K562 (cell line): ENCODE measurements at regions not wholly inside any gene's neighbourhood (a gene's known extent, or its start where the extent isn't known, plus 50 kb on each side); places are given as distances from the start of the nearest gene placed in this dataset.

Experiments used
- ATAC-seq: fragments of 200-7000 bp; cut with Tn5 transposase; 3 replicates; pipeline ENCODE4 v1.9.1; 2020; ENCODE audit warnings: moderate library complexity
- BruUV-seq: library from RNA; stranded (reverse); fragments of 400-500 nt; replicated peaks from 2 replicates; lab custom pipeline; 2021; lab: Mats Ljungman, UMichigan
- CTCF ChIA-PET: fragments of 300-600 bp; formaldehyde crosslinking; extraction: SDS; loops from one replicate; lab custom pipeline; 2021; ENCODE audit warnings: low intra/inter-chr PET ratio; lab: Yijun Ruan, JAX
- POLR2A ChIA-PET: fragments of 300-600, 350-650 bp; sonication (Branson Sonifier 250); formaldehyde crosslinking; extraction: SDS; loops from one replicate; lab custom pipeline; 2021; ENCODE audit warnings: antibody characterized with exemption, inconsistent platforms; lab: Yijun Ruan, JAX
- DNase-seq, 4 experiments: peaks; one replicate each; pipeline versions ENCODE4 v3.0.0 to v3.0.0-alpha.2; 2011 to 2018; ENCODE audit warnings: low spot score in 3 of 4, mixed read lengths in 3 of 4; ENCODE audit errors: extremely low read depth in 1 of 4
- FAIRE-seq: peaks from 2 replicates; lab custom pipeline; 2011; peaks lifted over from hg19 to GRCh38; lab: Jason Lieb, UNC
- H2AFZ ChIP-seq: 2 replicates; pipeline ENCODE4 v1.6.0; 2011; ENCODE audit warnings: low read depth, low read length, control low read depth, inconsistent platforms
- H3K27ac ChIP-seq: fragments of 200-600 bp; 3 replicates; pipeline ENCODE4 v1.8.0; 2011; ENCODE audit warnings: low read depth, mild to moderate bottlenecking, control low read depth, inconsistent platforms, low read length, moderate library complexity, mixed read lengths; ENCODE audit errors: extremely low read depth
- H3K27me3 ChIP-seq, 2 experiments: fragments of 300-600 bp in 1 of 2; 2 replicates in 1 of 2; 3 replicates in 1 of 2; pipeline versions ENCODE4 v1.6.0 to v1.8.0; 2011; ENCODE audit warnings: inconsistent platforms in 2 of 2, low read length in 2 of 2, mild to moderate bottlenecking in 1 of 2, mixed read lengths in 1 of 2, moderate library complexity in 1 of 2; ENCODE audit not compliant: control insufficient read depth in 2 of 2, insufficient read depth in 2 of 2
- H3K36me3 ChIP-seq: fragments of 300-600 bp; 3 replicates; pipeline ENCODE4 v1.8.0; 2011; ENCODE audit warnings: mild to moderate bottlenecking, low read length, inconsistent platforms; ENCODE audit not compliant: control insufficient read depth, insufficient read depth
- H3K4me1 ChIP-seq, 2 experiments: fragments of 200-600 bp in 1 of 2; replicated peaks in 1 of 2; 2 replicates in 1 of 2; 3 replicates in 1 of 2; pipeline versions ENCODE4 v1.5.1 to v1.8.0; 2011; ENCODE audit warnings: inconsistent platforms in 2 of 2, low read length in 2 of 2, mild to moderate bottlenecking in 1 of 2, mixed read lengths in 1 of 2, moderate library complexity in 1 of 2; ENCODE audit not compliant: control insufficient read depth in 2 of 2, insufficient read depth in 2 of 2
- H3K4me2 ChIP-seq: 2 replicates; pipeline ENCODE4 v1.6.1; 2011; ENCODE audit warnings: low read length, control low read depth, inconsistent platforms, mixed read lengths; ENCODE audit not compliant: insufficient read depth
- H3K4me3 ChIP-seq: fragments of 200-600 bp; sonication (generic), shearing (Covaris generic); 2 replicates; pipeline ENCODE4 v1.5.1; 2016; ENCODE audit warnings: control low read depth, inconsistent platforms
- H3K79me2 ChIP-seq: fragments of 200-600 bp; 3 replicates; pipeline ENCODE4 v1.8.0; 2011; ENCODE audit warnings: low read length, inconsistent platforms; ENCODE audit not compliant: control insufficient read depth, insufficient read depth
- H3K9ac ChIP-seq, 2 experiments: 2 replicates each; pipeline versions ENCODE4 v1.6.0 to v1.6.1; 2011; ENCODE audit warnings: low read depth in 2 of 2, low read length in 2 of 2, control low read depth in 1 of 2, inconsistent platforms in 1 of 2, mild to moderate bottlenecking in 1 of 2, mixed read lengths in 1 of 2; ENCODE audit not compliant: insufficient read depth in 1 of 2
- H3K9me1 ChIP-seq: one replicate; pipeline ENCODE4 v1.6.0; 2011; ENCODE audit warnings: inconsistent platforms, mild to moderate bottlenecking, low read length, moderate library complexity; ENCODE audit not compliant: control insufficient read depth, insufficient read depth
- H3K9me3 ChIP-seq: replicated peaks from 2 replicates; pipeline ENCODE4 v1.5.1; 2011; ENCODE audit warnings: low read depth, low read length, inconsistent platforms; ENCODE audit not compliant: control insufficient read depth, insufficient read depth
- H4K20me1 ChIP-seq: replicated peaks from 2 replicates; pipeline ENCODE4 v1.6.1; 2011; ENCODE audit warnings: low read length, inconsistent platforms, mixed read lengths; ENCODE audit not compliant: control insufficient read depth, insufficient read depth
- ETV5 ChIP-seq: sonication (generic); formaldehyde crosslinking; IDR thresholded peaks from 2 replicates; pipeline ENCODE4 v1.4.0; 2020; ENCODE audit warnings: low read depth, mild to moderate bottlenecking, missing genetic modification reagents
- PTRF ChIP-seq: fragments of 450-650 bp; IDR thresholded peaks from 2 replicates; pipeline ENCODE4 v1.6.1; 2016; ENCODE audit warnings: mild to moderate bottlenecking, missing genetic modification characterization, missing compliant biosample characterization
- SMARCC2 ChIP-seq: fragments of 450-650 bp; IDR thresholded peaks from 2 replicates; pipeline ENCODE4 v1.6.1; 2017; ENCODE audit warnings: antibody characterized with exemption, moderate library complexity, mild to moderate bottlenecking, low read depth
- THAP12 ChIP-seq: fragments of 250-450 bp; sonication (Bioruptor Pico); IDR thresholded peaks from 2 replicates; pipeline ENCODE4 v1.9.0; 2021; ENCODE audit warnings: mild to moderate bottlenecking, inconsistent platforms
- ZNF436 ChIP-seq: fragments of 250-450, 450-650 bp; sonication (Bioruptor Pico); formaldehyde crosslinking; IDR thresholded peaks from 2 replicates; pipeline ENCODE4 v1.7.0; 2020; ENCODE audit warnings: mild to moderate bottlenecking
- WGBS: fragments of 100-300 bp; shearing (Covaris generic); methylation state at CpG from one replicate; pipeline ENCODE4 v1.1.6; 2016; ENCODE audit warnings: low coverage, mixed read lengths; ENCODE audit not compliant: insufficient coverage; ENCODE audit errors: missing lambda C conversion rate; 5-methylcytosine and 5-hydroxymethylcytosine counted together
- in situ Hi-C: fragments of 300-500 bp; cut with MboI; formaldehyde crosslinking; loops from 4 replicates; pipeline ENCODE4 v1.15.0; 2018; ENCODE audit warnings: inconsistent platforms, mixed read lengths
- intact Hi-C: fragments of 100-400 bp; cut with micrococcal nuclease; formaldehyde crosslinking; loops from 2 replicates; pipeline ENCODE4 v1.14.2; 2022

- intact Hi-C loops = no loop called here
- POLR2A ChIA-PET = no interaction called here
- FAIRE-seq = no peak
Measured at GRCh38 chr11:42709216-42709615, 602.6 kb upstream of the API5 start.

More at GRCh38 chr11:42709216-42709615, 602.6 kb upstream of the API5 start:
- Histone ChIP-seq H3K9me1 (no peaks in the 10 kb centered on the region), H3K4me1 (no peaks in the 10 kb centered on the region), H3K27ac (no peak overlapping the region), H3K4me3 (no peak overlapping the region), H3K9ac (no peak overlapping the region), H3K36me3 (no peaks in the 10 kb centered on the region), H2AFZ (no peak overlapping the region), H3K27me3 (no peaks in the 10 kb centered on the region), H4K20me1 (no peaks in the 10 kb centered on the region), H3K4me2 (no peak overlapping the region), H3K79me2 (no peaks in the 10 kb centered on the region), H3K9me3 (no peaks in the 10 kb centered on the region; the same call in 1 of the 2 replicates)
- BruUV-seq = no TSS peak
- no peak for TF ChIP-seq PTRF (tag)
- TF ChIP-seq ZNF436 (CRISPR knock-in tag) = no peak
- no peak for TF ChIP-seq ETV5 (CRISPR knock-in tag)
- no peak for TF ChIP-seq THAP12
- TF ChIP-seq SMARCC2 = no peak
- 0% methylated on average over 1 of the region's 1 CpG for WGBS
- CTCF ChIA-PET = no interaction called here
- DNase-seq (no peak), ATAC-seq (no peak)
- in situ Hi-C loops = no loop called here
